ENCODE measurements at regions not wholly inside any gene's neighbourhood (a gene's known extent, or its start where the extent isn't known, plus 50 kb on each side); places are given as distances from the start of the nearest gene placed in this dataset.
"Not testable (repeated sequence)": the region's sequence is repeated elsewhere in the genome, so short reads cannot be mapped to it uniquely, and the experiment has no call there.

DNA sequence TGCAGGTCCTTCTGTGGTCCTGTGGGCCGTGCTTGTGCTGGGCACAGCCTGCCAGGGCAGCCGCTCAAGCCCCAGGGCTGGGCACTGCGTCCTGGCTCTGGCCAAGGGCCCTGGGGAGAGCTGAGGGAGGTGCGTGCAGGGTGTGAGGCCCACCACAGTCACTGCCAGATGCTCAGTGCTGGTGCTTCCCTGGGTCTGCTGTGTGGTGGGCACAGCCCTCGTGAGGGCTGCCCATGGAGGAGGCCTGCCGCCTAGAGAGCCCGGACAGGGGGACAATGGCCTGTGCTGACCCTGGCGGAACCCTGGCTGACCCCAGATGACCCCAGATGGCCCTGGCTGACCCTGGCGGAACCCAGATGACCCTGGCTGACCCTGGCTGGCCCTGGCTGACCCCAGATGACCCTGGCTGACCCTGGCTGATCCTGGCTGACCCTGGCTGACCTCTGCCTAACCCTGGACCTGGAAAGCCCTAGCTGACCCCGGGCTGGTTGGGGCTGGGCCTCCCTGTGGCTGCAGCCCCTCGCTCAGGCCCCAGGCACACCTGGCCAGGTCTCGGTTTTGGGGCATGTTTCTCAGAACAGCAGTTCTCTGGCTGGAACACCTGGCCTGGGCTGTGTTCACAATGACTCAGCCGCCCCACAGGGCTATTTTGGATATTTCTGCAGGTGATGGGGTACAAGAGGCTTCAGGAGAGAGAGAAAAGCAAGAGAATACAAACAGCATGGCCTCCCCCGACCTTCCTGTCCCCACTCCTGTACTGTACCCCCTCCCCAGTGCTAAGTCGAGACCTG, 55.4 kb downstream of the TMEM121 start:
- no peak for DNase-seq (ENCODE audit: low read depth in 4 of 4, low spot score in 3 of 4)

DNA sequence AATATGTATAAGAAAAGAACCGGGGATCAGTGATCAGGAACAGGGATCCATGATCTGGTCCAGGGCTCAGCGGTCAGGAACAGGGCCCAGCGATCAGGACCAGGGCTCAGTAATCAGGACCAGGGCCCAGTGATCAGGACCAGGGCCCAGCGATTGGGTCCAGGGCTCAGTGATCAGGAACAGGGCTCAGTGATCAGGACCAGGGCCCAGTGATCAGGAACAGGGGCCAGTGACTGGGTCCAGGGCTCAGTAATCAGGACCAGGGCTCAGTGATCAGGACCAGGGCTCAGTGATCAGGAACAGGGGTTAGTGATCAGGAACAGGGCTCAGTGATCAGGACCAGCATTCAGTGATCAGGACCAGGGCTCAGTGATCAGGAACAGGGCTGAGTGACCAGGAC, 56.3 kb downstream of the TMEM121 start:
- no peak for DNase-seq (ENCODE audit: low read depth in 4 of 4, low spot score in 3 of 4)

DNA sequence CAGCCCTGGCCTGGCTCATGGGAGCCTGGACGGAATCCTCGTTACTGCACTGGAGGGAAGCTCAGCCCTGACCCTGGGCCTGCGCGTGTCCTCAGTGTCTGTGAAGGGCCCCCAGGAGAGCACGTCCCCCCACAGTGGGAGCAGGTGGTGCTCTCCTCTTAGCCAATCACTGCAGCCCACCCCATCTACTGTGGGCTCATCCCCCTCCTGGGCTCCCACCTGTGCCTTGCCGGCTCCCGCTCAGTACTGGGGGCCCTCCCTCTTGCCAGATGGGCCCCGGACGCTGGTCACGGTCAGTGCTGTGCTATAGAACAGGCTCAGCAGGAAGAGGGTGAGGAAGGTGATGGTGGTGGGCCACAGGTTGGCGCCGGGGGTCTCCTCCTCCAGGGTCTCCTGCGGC, 57.5 kb downstream of the TMEM121 start:
- not testable (repeated sequence) for DNase-seq (ENCODE audit: low read depth in 4 of 4, low spot score in 3 of 4)

- DNase-seq (ENCODE audit: low read depth in 4 of 4, low spot score in 3 of 4), result not testable (repeated sequence)
Observed at GRCh38 chr14:105585290-105585689, 58.9 kb downstream of the TMEM121 start.

- not testable (repeated sequence) for DNase-seq (ENCODE audit: low read depth in 4 of 4, low spot score in 3 of 4)
Observed at GRCh38 chr14:105585722-105586121, 59.3 kb downstream of the TMEM121 start.

GRCh38 chr14:105586144-105586872, 59.9 kb downstream of the TMEM121 start:
- not testable (repeated sequence) for DNase-seq (ENCODE audit: low read depth in 4 of 4, low spot score in 3 of 4)

GRCh38 chr14:105587034-105587433, 60.7 kb downstream of the TMEM121 start:
- not testable (repeated sequence) for DNase-seq (ENCODE audit: low read depth in 4 of 4, low spot score in 3 of 4)

- not testable (repeated sequence) for DNase-seq (ENCODE audit: low read depth in 4 of 4, low spot score in 3 of 4)
Observed at GRCh38 chr14:105587482-105588235, 61.3 kb downstream of the TMEM121 start.

- DNase-seq (ENCODE audit: low read depth in 4 of 4, low spot score in 3 of 4), result no peak
Observed at GRCh38 chr14:105588236-105588860, 62.0 kb downstream of the TMEM121 start.

GRCh38 chr14:105589161-105589925, 63.0 kb downstream of the TMEM121 start:
- DNase-seq (ENCODE audit: low read depth in 4 of 4, low spot score in 3 of 4), result no peak

DNA sequence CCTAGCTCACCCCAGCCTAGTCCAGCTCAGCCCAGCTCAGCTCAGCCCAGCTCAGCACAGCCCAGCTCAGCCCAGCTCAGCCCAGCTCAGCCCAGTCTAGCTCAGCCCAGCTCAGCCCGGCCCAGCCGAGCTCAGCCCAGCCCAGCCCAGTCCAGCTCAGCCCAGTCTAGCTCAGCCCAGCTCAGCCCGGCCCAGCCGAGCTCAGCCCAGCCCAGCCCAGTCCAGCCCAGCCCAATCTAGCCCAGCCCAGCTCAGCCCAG, 63.5 kb downstream of the TMEM121 start:
- DNase-seq (ENCODE audit: low read depth in 4 of 4, low spot score in 3 of 4), result not testable (repeated sequence)

- no peak for DNase-seq (ENCODE audit: low read depth in 4 of 4, low spot score in 3 of 4)
Observed at GRCh38 chr14:105591052-105591451, 64.7 kb downstream of the TMEM121 start.

GRCh38 chr14:105591792-105592341, 65.5 kb downstream of the TMEM121 start:
- not testable (repeated sequence) for DNase-seq (ENCODE audit: low read depth in 4 of 4, low spot score in 3 of 4)

- not testable (repeated sequence) for DNase-seq (ENCODE audit: low read depth in 4 of 4, low spot score in 3 of 4)
Observed at GRCh38 chr14:105592646-105593045, 66.3 kb downstream of the TMEM121 start.

DNA sequence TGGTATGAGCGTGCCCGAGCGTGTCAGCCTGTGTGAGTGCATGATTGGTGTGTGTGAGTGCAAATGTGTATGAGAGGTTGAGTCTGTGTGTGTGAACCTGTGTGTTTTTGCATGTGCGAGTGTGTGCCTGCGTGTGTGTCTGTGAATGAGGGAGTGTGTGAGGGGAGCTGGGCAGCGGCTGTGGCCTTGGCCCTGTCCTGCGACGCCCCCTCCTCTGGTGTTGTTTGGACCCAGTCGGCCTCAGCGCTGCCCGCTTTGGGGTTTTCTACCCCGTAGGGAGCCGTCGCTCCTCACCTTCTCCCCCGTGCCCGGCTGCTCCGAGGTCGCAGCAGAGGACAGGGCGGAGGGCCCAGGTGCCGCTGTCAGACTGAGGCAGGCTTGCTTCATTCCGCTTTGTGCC, 69.0 kb downstream of the TMEM121 start:
- not testable (repeated sequence) for DNase-seq (ENCODE audit: low read depth in 4 of 4, low spot score in 3 of 4)

DNA sequence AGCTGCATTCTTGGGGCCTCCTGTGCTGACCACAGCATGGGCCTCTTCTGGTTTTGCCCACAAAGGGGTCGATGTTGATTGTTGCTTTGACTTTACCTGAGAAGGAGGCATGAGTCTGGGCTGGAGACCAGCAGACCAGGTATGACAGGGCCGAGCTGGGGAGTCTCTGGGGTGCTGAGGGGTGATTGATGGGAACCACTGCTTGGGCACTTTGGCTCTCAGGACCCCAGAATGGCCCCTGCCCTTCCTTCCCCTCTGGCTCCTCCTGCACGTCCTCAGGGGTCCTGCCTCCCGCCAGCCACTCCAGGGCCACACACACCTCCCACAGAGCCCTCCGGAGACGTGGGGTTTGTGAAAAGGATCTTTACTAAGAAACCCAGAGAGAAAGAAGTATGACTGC, 70.0 kb downstream of the TMEM121 start:
- DNase-seq (ENCODE audit: low read depth in 4 of 4, low spot score in 3 of 4), result not testable (repeated sequence)

GRCh38 chr14:105598040-105598763, 71.8 kb downstream of the TMEM121 start:
- not testable (repeated sequence) for DNase-seq (ENCODE audit: low read depth in 4 of 4, low spot score in 3 of 4)

GRCh38 chr14:105598925-105599586, 72.7 kb downstream of the TMEM121 start:
- not testable (repeated sequence) for DNase-seq (ENCODE audit: low read depth in 4 of 4, low spot score in 3 of 4)
